ENCODE measurements at regions not wholly inside any gene's neighbourhood (a gene's known extent, or its start where the extent isn't known, plus 50 kb on each side); places are given as distances from the start of the nearest gene placed in this dataset.

GRCh38 chr14:46581036-46581671 lies 70.4 kb downstream of the RPL10L start:
- Histone ChIP-seq H3K9ac (ENCODE audit: low read length) (no peak overlapping the region), H4K20me1 (ENCODE audit: insufficient read depth) (no peaks in the 10 kb centered on the region), H3K27me3 (ENCODE audit: insufficient read depth, low read length) (no peaks in the 10 kb centered on the region), H3K4me2 (ENCODE audit: low read length) (no peak overlapping the region), H3K79me2 (ENCODE audit: insufficient read depth, low read length) (no peaks in the 10 kb centered on the region), H3K27ac (ENCODE audit: low read depth, low read length) (no peak overlapping the region), H3K36me3 (ENCODE audit: control insufficient read depth in 1 of 2, insufficient read depth in 2 of 2, low read length in 2 of 2) (no peaks in the 10 kb centered on the region; a peak in 1 of 4 replicates), H3K4me1 (ENCODE audit: control insufficient read depth in 1 of 2, insufficient read depth in 2 of 2, low read length in 2 of 2) (no peaks in the 10 kb centered on the region), H3K9me3 (ENCODE audit: control insufficient read depth in 1 of 2, insufficient read depth in 1 of 2, low read depth in 1 of 2, low read length in 2 of 2) (0 out of 4 replicates have a peak, but pooled peaks cover 0 to 2% of the 10 kb centered on the region in 2 experiments), H3K4me3 (replicated peaks in 1 of 2; ENCODE audit: low read depth in 1 of 2, low read length in 2 of 2) (no peak overlapping the region), H3K9me2 (ENCODE audit: insufficient read depth) (no peaks in the 10 kb centered on the region), H2AFZ (ENCODE audit: low read depth, low read length, poor library complexity, severe bottlenecking) (peak overlapping the region; percentile 33)
- ATAC-seq (no peak), DNase-seq (ENCODE audit: low read depth, low spot score) (peak; percentile 31)
- RAD21 ChIA-PET (ENCODE audit: low non-redundant PET in 1 of 2, low total read pairs in 2 of 2, uncharacterized antibody in 2 of 2, unreplicated experiment in 2 of 2), result no interaction called here
- TF ChIP-seq CTCF (IDR thresholded peaks at IDR 0.05 in 2 of 3, conservative IDR thresholded peaks at IDR 0.05 in 1 of 3; ENCODE audit: borderline replicate concordance in 1 of 3, insufficient read depth in 1 of 3, low read depth in 2 of 3, low read length in 2 of 3), result peak; percentile 36 to 71 (median 51); a peak in 5 of 6 replicates
- no peak for TF ChIP-seq EGR1 (IDR thresholded peaks at IDR 0.05; ENCODE audit: low read depth)
- peak; percentile 58 for TF ChIP-seq RAD21 (IDR thresholded peaks at IDR 0.05; ENCODE audit: low read depth)
- no TSS peak for BruUV-seq (replicated peaks)
- CTCF ChIA-PET, result interaction anchor here (1.2 kb wide), 1 partner anchor 8 kb away, joined by 4 read pairs; no protein-coding TSS in a partner anchor
- intact Hi-C loops (cut with micrococcal nuclease), result loop anchor here (10.0 kb wide), 1 partner anchor 354 kb away; no protein-coding TSS in a partner anchor
- POLR2A ChIA-PET, result no interaction called here

GRCh38 chr14:46574978-46575375 lies 76.6 kb downstream of the RPL10L start:
- Histone ChIP-seq H3K36me3 (ENCODE audit: control insufficient read depth in 1 of 2, insufficient read depth in 2 of 2, low read length in 2 of 2) (no peaks in the 10 kb centered on the region; a peak in 1 of 4 replicates), H3K4me2 (ENCODE audit: low read length) (no peak overlapping the region), H4K20me1 (ENCODE audit: insufficient read depth) (no peaks in the 10 kb centered on the region), H3K9me3 (ENCODE audit: control insufficient read depth in 1 of 2, insufficient read depth in 1 of 2, low read depth in 1 of 2, low read length in 2 of 2) (no peaks in the 10 kb centered on the region), H3K4me1 (ENCODE audit: control insufficient read depth in 1 of 2, insufficient read depth in 2 of 2, low read length in 2 of 2) (no peaks in the 10 kb centered on the region), H3K4me3 (replicated peaks in 1 of 2; ENCODE audit: low read depth in 1 of 2, low read length in 2 of 2) (no peak overlapping the region), H2AFZ (ENCODE audit: low read depth, low read length, poor library complexity, severe bottlenecking) (no peak overlapping the region), H3K9ac (ENCODE audit: low read length) (no peak overlapping the region), H3K9me2 (ENCODE audit: insufficient read depth) (no peaks in the 10 kb centered on the region), H3K27ac (ENCODE audit: low read depth, low read length) (no peak overlapping the region), H3K27me3 (ENCODE audit: insufficient read depth, low read length) (no peaks in the 10 kb centered on the region), H3K79me2 (ENCODE audit: insufficient read depth, low read length) (no peaks in the 10 kb centered on the region)
- TF ChIP-seq FOSL1 (IDR thresholded peaks at IDR 0.05; ENCODE audit: low read depth) (no peak), POLR2A (IDR thresholded peaks at IDR 0.05; ENCODE audit: borderline replicate concordance, extremely low read depth, insufficient read depth, insufficient read length) (no peak), CEBPB (IDR thresholded peaks at IDR 0.05; ENCODE audit: low read depth) (no peak)
- ChIA-PET CTCF (no interaction called here), POLR2A (no interaction called here), RAD21 (ENCODE audit: low non-redundant PET in 1 of 2, low total read pairs in 2 of 2, uncharacterized antibody in 2 of 2, unreplicated experiment in 2 of 2) (no interaction called here)
- ATAC-seq, result no peak
- DNase-seq (ENCODE audit: low read depth, low spot score), result no peak
- intact Hi-C loops (cut with micrococcal nuclease), result no loop called here
- no TSS peak for BruUV-seq (replicated peaks)

Measured in HCT116 (cell line).